NCI-H1694 treated with DMSO at 0.1 percent for 48 hours (cell line): ENCODE measurements at regions not wholly inside any gene's neighbourhood (a gene's known extent, or its start where the extent isn't known, plus 50 kb on each side); places are given as distances from the start of the nearest gene placed in this dataset.

ENCODE experiments used
- DNase-seq: peaks from one replicate; lab custom pipeline; 2025; lab: John Stamatoyannopoulos, UW

GRCh38 chr18:77857678-77858655 lies 608.3 kb downstream of the GALR1 start:
- DNase-seq, result peak; percentile 65

DNA sequence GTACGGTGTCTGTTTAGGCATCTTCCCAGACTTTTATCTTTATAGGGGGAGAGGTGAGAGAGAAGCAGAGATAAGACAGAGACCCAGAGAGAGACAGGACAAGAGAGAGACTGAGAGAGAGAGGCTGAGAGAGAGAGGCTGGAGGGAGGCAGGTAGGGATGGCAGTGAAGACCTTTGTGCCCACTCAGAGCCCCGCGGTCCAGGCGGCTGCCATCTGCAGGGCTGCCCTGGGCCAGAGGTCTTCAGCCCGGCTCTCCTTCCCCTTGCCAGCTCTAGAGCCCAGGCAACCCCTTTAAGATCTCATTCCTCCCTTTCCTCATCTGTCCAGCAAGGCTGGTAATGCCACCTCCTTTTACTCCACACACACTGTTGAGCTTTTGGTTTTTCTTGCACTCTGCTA lies 610.0 kb downstream of the GALR1 start:
- no peak for DNase-seq

DNA sequence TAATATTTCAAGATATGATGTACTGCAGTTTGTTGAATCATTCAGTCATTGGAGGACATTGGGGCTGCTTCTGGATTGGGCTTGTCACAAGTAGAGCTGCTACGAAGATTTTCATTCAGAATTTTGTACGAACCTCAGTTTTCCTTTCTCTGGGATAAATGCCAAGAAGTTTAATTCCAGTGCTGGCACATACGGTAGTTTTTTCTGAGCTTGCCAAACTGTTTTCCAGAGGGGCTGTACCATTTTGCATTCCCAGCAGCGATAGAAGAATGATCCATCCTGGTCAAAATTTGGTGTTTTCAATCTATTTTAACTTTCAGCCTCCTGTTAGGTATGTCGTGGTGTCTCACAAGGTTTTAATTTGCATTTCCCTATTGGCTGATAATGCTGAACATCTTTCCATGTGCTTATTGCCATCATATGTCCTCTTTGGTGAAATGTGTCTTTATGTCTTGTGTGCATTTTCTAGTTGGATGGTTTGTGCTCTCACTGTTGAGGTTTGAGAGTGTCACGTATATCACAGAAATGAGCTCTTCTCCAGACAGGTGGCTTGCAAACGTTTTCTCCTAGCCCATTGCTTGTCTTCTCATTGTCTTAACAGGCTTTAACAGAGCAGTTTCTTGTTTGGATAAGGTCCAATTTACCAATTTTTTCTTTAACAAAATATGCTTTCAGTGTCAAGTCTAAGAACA lies 612.6 kb downstream of the GALR1 start:
- no peak for DNase-seq

DNA sequence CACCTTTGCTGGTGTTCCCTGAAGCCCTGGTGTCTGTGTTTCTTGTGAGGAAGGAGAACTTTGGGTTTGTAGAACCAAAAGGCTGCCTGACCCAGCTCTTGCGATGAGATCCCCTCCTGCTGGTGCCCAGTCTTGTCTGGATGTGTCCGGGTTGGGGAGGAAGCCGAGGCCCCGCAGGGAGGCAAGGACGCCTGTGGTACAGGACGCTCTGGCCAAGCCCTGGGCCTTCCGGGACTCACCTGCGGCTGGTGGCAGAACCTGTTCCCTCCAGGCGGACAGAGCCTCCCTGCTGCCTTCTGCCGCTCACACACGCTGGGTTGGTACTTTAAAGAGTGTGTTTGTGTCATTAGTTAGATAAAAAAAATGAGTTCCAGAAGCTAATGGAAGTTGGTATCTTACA lies 616.2 kb downstream of the GALR1 start:
- DNase-seq, result no peak

GRCh38 chr18:77866351-77866750 lies 616.7 kb downstream of the GALR1 start:
- no peak for DNase-seq

- no peak for DNase-seq
These were observed 620.6 kb downstream of the GALR1 start for GRCh38 chr18:77870199-77870598.

- DNase-seq, result no peak
These were observed 621.2 kb downstream of the GALR1 start for GRCh38 chr18:77870894-77871293.

GRCh38 chr18:77872166-77872565 lies 622.5 kb downstream of the GALR1 start:
- DNase-seq, result no peak

- no peak for DNase-seq
These were observed 626.7 kb downstream of the GALR1 start for GRCh38 chr18:77876319-77876865.

DNA sequence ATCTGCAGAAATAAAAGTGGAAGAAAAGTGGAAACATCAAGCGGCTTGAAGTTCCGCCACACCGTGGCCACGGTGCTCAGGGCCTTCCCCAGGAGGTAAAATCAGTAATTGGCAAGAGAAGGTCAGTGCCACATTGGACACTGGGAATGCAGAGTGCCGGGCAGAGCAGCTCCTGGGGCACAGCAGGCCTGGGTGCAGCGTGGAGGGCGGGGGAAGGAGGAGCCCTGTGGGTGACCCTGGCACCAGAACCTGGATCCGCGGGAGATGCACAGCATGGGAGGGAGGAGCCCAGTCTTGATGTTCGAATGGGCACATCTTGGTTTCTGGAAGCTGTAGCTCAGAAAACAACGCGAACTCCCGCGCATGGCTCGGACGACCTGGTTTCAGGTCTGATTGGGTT lies 630.2 kb downstream of the GALR1 start:
- no peak for DNase-seq

DNA sequence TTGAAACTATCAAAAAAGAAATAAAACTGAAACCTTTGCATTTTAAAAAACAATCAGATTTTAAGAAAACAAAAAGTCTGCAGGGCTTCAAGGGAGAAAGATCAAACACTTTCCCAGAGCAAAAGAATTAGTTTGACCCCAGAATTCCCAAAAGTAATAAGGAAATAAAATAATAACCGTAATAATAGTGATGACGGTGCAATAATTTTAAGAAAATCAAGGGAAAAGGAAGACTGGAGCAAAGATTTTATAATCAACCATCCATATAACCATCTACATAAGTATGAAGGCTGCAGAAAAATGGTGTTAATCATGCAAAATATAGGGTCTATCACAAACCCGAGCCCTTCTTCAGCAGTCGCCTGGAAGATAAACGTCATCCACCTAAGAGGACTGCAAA lies 634.8 kb downstream of the GALR1 start:
- DNase-seq, result no peak

DNA sequence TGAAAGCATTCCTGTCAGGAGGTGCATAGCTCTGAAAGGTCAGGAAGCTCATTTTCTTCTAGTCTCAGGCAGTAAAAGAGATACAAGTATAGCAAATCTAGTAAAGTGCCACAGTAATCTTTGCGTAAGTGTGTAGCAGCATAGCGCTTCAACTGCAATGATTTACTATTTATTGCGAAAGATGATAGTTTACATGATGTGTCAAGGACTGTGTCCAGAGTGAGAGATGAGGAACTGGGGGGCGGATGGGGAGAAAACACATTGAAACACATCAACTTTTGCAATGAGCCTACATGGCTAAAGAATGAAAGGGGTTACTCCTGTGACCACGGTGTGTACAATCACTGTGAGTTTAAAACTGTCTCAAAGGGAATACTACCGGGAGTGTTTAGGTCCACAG lies 644.4 kb downstream of the GALR1 start:
- no peak for DNase-seq

- DNase-seq, result no peak
These were observed 645.6 kb downstream of the GALR1 start for GRCh38 chr18:77895250-77895649.

- DNase-seq, result no peak
These were observed 647.1 kb downstream of the GALR1 start for GRCh38 chr18:77896586-77897252.

GRCh38 chr18:77897606-77898005 lies 648.0 kb downstream of the GALR1 start:
- no peak for DNase-seq

DNA sequence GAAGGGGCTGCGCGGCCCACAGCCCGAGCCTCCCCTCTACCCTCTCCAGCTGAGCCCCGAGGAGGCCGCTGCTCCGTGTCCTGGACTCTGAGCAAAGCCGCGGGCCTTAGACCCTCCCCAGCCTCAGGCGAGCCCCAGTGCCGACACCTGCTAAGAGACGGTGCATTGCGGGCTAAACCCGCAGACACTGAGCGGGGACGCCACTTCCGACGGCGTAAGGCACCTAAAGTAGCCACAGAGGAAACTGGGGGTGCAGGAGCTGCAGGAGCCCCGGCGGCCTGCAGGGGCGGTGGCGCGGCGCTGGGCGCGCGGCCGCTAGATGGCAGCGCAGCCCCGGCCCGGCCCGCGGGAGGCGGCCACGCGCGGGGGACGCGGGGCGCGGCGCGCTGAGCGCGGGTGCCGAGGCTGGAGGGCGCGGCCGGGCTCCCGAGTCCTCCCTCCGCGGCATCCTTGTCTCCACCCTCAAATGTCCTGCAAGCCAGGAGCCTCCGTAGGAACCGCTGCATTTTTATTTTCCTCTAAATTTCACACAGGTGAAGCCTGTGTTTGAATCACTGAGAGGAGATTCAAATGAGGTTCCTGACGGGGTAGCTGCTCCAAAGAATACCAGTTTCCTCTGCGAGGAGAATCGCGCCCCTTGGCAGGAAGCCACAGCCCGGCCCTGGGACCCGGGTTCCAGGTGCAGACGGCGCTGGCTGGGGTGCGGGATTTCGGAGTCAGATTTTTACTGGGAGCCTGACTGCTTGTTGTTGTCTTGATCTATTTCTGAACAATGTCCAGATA lies 650.5 kb downstream of the GALR1 start:
- DNase-seq, result peak; percentile 36

GRCh38 chr18:77905011-77905410 lies 655.4 kb downstream of the GALR1 start:
- DNase-seq, result no peak

- no peak for DNase-seq
These were observed 655.9 kb downstream of the GALR1 start for GRCh38 chr18:77905449-77906055.

GRCh38 chr18:77906103-77906892 lies 656.6 kb downstream of the GALR1 start:
- DNase-seq, result no peak

DNA sequence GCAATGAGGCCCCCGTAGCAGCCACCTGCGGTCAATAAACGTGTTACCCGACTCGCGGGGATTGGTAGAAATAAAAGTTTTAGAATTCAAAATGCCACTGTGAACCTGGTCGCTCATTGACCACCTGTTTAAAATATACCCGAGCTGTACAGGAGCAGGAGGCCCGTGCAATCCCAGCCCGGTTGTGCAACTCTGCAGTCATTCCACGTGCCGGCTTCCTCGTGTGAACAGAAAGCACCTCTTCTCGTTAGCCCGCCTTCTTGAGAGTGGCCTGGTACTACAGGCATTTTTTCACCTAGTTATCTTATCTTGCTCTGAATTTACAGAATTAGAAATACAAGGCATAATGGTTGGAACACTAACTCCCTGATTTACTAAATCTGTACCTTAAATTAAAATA lies 660.7 kb downstream of the GALR1 start:
- DNase-seq, result no peak
